Naive B cell (primary cell): ENCODE measurements at regions not wholly inside any gene's neighbourhood (a gene's known extent, or its start where the extent isn't known, plus 50 kb on each side); places are given as distances from the start of the nearest gene placed in this dataset.
A peak's percentile ranks its signal among the peaks of the same experiment; 100 is the strongest.

Experiments used
- ATAC-seq, 2 donors: fragments of 150-1000 bp; cut with Tn5 transposase; 2 replicates each; pipeline ENCODE4 v1.10.0; 2021; ENCODE audit warnings: low read depth in 2 of 2, mild to moderate bottlenecking in 2 of 2, moderate library complexity in 2 of 2
- DNase-seq: peaks from one replicate; pipeline ENCODE4 v3.0.0; 2022
- H3K27ac Mint-ChIP-seq, 6 donors: one replicate each; pipeline ENCODE4 v1.8.0; 2020 to 2022; ENCODE audit warnings: mild to moderate bottlenecking in 6 of 6, mixed read lengths in 6 of 6, moderate library complexity in 5 of 6, inconsistent platforms in 2 of 6
- H3K27me3 Mint-ChIP-seq, 3 donors: one replicate each; pipeline ENCODE4 v1.8.0; 2021 to 2022; ENCODE audit warnings: mixed read lengths in 3 of 3, mild to moderate bottlenecking in 1 of 3
- H3K36me3 Mint-ChIP-seq, 2 donors: one replicate each; pipeline ENCODE4 v1.8.0; 2020 to 2022; ENCODE audit warnings: mixed read lengths in 2 of 2, inconsistent platforms in 1 of 2, mild to moderate bottlenecking in 1 of 2
- H3K4me1 Mint-ChIP-seq, 3 donors: one replicate each; pipeline ENCODE4 v1.8.0; 2020 to 2022; ENCODE audit warnings: mixed read lengths in 3 of 3, inconsistent platforms in 1 of 3, mild to moderate bottlenecking in 1 of 3, moderate library complexity in 1 of 3
- H3K4me3 Mint-ChIP-seq, 8 donors: one replicate each; pipeline ENCODE4 v1.8.0; 2020 to 2022; ENCODE audit warnings: mild to moderate bottlenecking in 8 of 8, mixed read lengths in 8 of 8, moderate library complexity in 8 of 8, inconsistent platforms in 2 of 8
- H3K9me3 Mint-ChIP-seq, 7 donors: one replicate each; pipeline ENCODE4 v1.8.0; 2020 to 2022; ENCODE audit warnings: mixed read lengths in 7 of 7, mild to moderate bottlenecking in 5 of 7, inconsistent platforms in 2 of 7, moderate library complexity in 1 of 7

GRCh38 chr13:78410164-78410563 is 193.2 kb downstream of the POU4F1 start:
- no peaks in the 10 kb centered on the region for H3K36me3 Mint-ChIP-seq
- no peaks in the 10 kb centered on the region for H3K9me3 Mint-ChIP-seq
- ATAC-seq, result no peak
- DNase-seq, result no peak
- H3K27me3 Mint-ChIP-seq, result peaks cover 2 to 17% (median 6%) of the 10 kb centered on the region in 3 donors
- no peak overlapping the region for H3K27ac Mint-ChIP-seq
- no peaks in the 10 kb centered on the region for H3K4me1 Mint-ChIP-seq
- no peak overlapping the region for H3K4me3 Mint-ChIP-seq

DNA sequence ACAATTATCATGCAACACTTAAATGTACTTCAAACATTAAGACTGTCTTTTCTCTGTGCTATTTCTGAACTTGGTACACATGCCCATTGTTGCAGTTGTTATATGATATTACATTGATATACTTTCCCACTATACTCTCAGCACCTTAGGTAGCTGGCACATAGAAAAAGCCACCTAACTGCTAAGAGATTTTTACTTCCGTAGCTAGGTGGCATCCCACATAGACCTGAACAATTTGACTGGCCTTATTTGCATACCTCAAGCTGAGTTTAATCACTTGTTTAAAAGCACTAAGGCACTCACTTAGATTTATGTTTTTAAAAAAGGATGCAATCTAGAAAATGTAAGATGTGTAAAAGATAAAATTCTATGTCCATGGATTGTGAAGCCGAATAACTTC is 194.2 kb downstream of the POU4F1 start:
- Mint-ChIP-seq H3K36me3 (no peaks in the 10 kb centered on the region), H3K4me1 (no peaks in the 10 kb centered on the region), H3K4me3 (no peak overlapping the region), H3K9me3 (peaks cover 0 to 5% (median 0%) of the 10 kb centered on the region in 7 donors), H3K27ac (no peak overlapping the region), H3K27me3 (peaks cover 10 to 24% (median 12%) of the 10 kb centered on the region in 3 donors)
- no peak for DNase-seq
- ATAC-seq, result no peak

- Mint-ChIP-seq H3K4me1 (no peaks in the 10 kb centered on the region), H3K4me3 (no peak overlapping the region), H3K27ac (peak overlapping the region in 1 of 6 donors; percentile 33), H3K27me3 (peaks cover 7 to 18% (median 11%) of the 10 kb centered on the region in 3 donors), H3K9me3 (peaks cover 0 to 5% (median 0%) of the 10 kb centered on the region in 7 donors), H3K36me3 (no peaks in the 10 kb centered on the region)
- ATAC-seq (no peak), DNase-seq (no peak)
Observed at GRCh38 chr13:78404846-78405360, 198.4 kb downstream of the POU4F1 start.

GRCh38 chr13:78402708-78403400 is 200.5 kb downstream of the POU4F1 start:
- DNase-seq (no peak), ATAC-seq (no peak)
- no peak overlapping the region for H3K27ac Mint-ChIP-seq
- H3K9me3 Mint-ChIP-seq, result peaks cover 0 to 5% (median 0%) of the 10 kb centered on the region in 7 donors
- H3K4me3 Mint-ChIP-seq, result no peak overlapping the region
- no peaks in the 10 kb centered on the region for H3K36me3 Mint-ChIP-seq
- H3K27me3 Mint-ChIP-seq, result peaks cover 7 to 18% (median 15%) of the 10 kb centered on the region in 3 donors
- peaks cover 0 to 5% (median 3%) of the 10 kb centered on the region in 3 donors for H3K4me1 Mint-ChIP-seq

GRCh38 chr13:78401873-78402707 is 201.3 kb downstream of the POU4F1 start:
- ATAC-seq (no peak), DNase-seq (no peak)
- Mint-ChIP-seq H3K27me3 (peaks cover 7 to 15% (median 11%) of the 10 kb centered on the region in 3 donors), H3K4me1 (peaks cover 0 to 5% (median 3%) of the 10 kb centered on the region in 3 donors), H3K4me3 (no peak overlapping the region), H3K36me3 (no peaks in the 10 kb centered on the region), H3K9me3 (peaks cover 0 to 5% (median 0%) of the 10 kb centered on the region in 7 donors), H3K27ac (no peak overlapping the region)

DNA sequence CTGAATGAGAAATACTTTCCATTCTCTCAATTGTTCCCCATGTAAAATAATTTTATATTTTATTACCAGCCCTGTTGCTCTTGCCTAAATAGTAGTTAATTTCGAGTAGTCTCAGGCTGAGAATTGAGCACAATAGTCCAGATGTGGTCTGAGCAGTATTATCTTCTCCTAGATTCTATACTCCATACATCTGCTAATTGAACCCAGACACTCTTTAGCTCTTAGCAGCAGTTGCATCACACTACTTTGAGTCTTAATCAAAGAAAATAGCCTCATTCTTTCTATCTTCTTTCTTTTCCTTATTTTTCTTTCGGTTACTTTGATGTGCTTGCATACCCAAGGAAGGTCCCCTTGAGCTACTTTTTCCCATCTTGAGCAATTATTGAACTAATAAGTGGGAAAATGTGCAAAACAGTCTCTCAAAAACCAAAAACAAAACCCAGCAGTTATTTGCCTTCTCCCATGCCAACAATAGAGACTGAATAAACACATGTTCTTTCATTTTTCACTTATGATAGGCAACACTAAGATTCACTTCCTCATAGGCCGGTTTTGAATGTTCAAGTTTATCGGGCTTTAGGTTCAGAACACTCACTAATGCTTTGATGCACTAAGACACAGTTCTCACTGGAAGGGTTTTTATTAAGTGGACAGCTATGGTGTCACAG is 204.5 kb downstream of the POU4F1 start:
- H3K27me3 Mint-ChIP-seq, result peaks cover 0 to 4% (median 0%) of the 10 kb centered on the region in 3 donors
- ATAC-seq, result no peak
- H3K36me3 Mint-ChIP-seq, result no peaks in the 10 kb centered on the region
- no peak overlapping the region for H3K4me3 Mint-ChIP-seq
- H3K9me3 Mint-ChIP-seq, result peaks cover 0 to 6% (median 0%) of the 10 kb centered on the region in 7 donors
- peaks cover 0 to 5% (median 3%) of the 10 kb centered on the region in 3 donors for H3K4me1 Mint-ChIP-seq
- no peak overlapping the region for H3K27ac Mint-ChIP-seq
- DNase-seq, result no peak

DNA sequence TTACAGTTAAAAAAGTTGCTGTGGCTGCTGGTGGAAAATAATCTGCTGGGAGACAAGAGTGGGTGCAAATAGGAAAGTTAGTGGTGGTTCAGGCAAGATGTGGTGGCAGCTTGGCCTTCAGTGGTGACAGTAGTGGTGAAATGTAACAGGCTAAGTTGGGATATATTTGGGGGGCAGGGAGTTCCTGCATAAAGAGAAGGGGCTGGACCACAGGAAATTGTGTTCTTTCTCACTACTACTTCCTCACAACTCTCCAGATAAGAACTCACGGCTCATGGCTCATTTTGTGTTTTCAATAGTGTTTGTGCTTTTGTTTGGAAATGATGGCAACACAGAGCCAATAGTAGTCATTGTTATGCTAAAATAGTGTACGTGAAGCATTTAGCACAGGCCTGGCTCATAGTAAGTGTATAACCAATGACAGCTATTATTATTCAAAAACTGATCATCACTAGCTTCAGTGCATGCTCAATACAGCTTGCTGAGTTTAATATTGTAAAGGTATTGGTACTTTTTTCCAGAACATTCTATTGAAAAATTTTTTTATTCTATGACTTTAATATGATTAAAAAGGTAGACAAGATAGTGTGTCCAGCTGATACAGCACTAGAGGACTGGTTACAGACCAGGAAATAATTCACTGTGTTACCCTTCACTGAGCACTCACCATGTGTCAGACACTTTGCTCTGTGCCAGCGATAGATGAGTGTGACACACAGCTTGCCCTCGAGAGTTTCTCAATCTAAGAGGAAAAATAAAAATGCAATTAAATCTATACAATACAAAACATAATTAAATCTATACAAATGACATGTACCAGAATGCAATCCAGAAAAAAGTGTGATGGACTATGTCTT is 209.8 kb downstream of the POU4F1 start:
- peak overlapping the region in 1 of 6 donors; percentile 72 for H3K27ac Mint-ChIP-seq
- ATAC-seq (no peak), DNase-seq (no peak)
- H3K9me3 Mint-ChIP-seq, result peaks cover 0 to 6% (median 0%) of the 10 kb centered on the region in 7 donors
- H3K36me3 Mint-ChIP-seq, result no peaks in the 10 kb centered on the region
- peaks cover 0 to 8% (median 3%) of the 10 kb centered on the region in 3 donors for H3K27me3 Mint-ChIP-seq
- H3K4me3 Mint-ChIP-seq, result no peak overlapping the region
- no peaks in the 10 kb centered on the region for H3K4me1 Mint-ChIP-seq

DNA sequence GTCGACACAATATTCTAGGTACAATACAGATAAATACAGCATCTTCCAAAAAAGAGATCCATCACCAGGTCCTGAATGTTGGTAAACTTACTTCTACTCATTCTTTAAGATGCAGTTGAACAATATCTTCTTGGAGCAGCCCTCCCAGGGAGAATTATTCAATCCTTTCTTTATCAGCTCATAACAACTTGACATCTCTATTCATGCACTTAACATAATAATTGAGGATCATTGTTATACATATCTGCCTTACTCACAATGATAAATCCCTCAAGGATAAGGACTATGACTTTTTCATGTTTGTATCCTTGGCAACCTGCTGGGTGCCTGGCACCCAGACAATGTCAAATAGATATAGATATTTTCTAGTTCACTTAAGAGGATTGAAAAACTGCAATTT is 219.5 kb downstream of the POU4F1 start:
- Mint-ChIP-seq H3K4me3 (no peak overlapping the region), H3K9me3 (peaks cover 0 to 2% (median 0%) of the 10 kb centered on the region in 7 donors), H3K4me1 (no peaks in the 10 kb centered on the region), H3K27me3 (peaks cover 0 to 11% (median 7%) of the 10 kb centered on the region in 3 donors), H3K27ac (no peak overlapping the region), H3K36me3 (no peaks in the 10 kb centered on the region)
- ATAC-seq (no peak), DNase-seq (no peak)

DNA sequence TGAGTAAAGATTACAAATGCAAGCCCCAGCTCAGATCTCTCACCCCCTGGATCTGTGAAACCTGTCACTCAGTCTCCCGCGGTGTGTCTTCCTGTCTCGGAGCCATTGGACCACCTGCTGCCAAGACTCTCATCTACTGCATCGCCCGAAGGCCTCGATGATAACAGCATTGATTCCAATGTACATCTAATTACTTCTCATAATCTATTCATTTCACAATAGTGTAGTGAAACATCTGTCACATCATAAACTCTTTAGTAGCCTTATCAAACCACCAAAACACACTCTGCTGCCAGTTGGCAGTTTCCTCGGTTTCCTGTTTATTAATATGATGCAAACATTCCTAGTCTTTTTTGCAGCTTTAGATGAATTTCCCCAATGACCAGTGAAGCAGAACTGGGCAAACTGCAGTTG is 220.3 kb downstream of the POU4F1 start:
- peaks cover 0 to 2% (median 0%) of the 10 kb centered on the region in 7 donors for H3K9me3 Mint-ChIP-seq
- DNase-seq, result no peak
- peaks cover 0 to 4% (median 0%) of the 10 kb centered on the region in 3 donors for H3K27me3 Mint-ChIP-seq
- no peaks in the 10 kb centered on the region for H3K36me3 Mint-ChIP-seq
- no peaks in the 10 kb centered on the region for H3K4me1 Mint-ChIP-seq
- H3K4me3 Mint-ChIP-seq, result no peak overlapping the region
- H3K27ac Mint-ChIP-seq, result no peak overlapping the region
- no peak for ATAC-seq

DNA sequence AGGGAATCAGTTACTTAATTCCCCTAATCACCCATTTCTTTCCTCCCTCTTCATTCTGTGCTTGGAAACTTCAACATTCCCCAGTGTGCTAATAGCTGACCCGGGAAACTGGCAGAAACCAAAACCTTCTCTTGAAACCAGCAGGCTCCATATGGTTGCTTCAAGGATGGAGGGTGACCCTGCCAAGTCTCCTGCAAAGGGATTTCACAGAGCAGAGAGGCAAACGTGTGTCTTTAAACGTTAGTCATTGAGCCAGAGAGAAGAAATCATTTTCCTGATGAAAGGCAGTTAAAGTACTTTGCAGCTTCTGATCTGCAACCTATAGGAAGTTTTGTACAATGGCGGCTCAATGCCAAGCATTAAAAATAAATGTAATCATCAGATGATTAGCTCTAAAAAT is 220.9 kb downstream of the POU4F1 start:
- no peak overlapping the region for H3K4me3 Mint-ChIP-seq
- peaks cover 0 to 4% (median 0%) of the 10 kb centered on the region in 7 donors for H3K9me3 Mint-ChIP-seq
- no peaks in the 10 kb centered on the region for H3K4me1 Mint-ChIP-seq
- no peaks in the 10 kb centered on the region for H3K27me3 Mint-ChIP-seq
- no peak for ATAC-seq
- no peak overlapping the region for H3K27ac Mint-ChIP-seq
- H3K36me3 Mint-ChIP-seq, result no peaks in the 10 kb centered on the region
- DNase-seq, result no peak

GRCh38 chr13:78376822-78377221 is 226.5 kb downstream of the POU4F1 start:
- Mint-ChIP-seq H3K36me3 (no peaks in the 10 kb centered on the region), H3K27me3 (no peaks in the 10 kb centered on the region), H3K27ac (no peak overlapping the region), H3K9me3 (peaks cover 0 to 10% (median 2%) of the 10 kb centered on the region in 7 donors), H3K4me1 (no peaks in the 10 kb centered on the region), H3K4me3 (no peak overlapping the region)
- DNase-seq (no peak), ATAC-seq (no peak)

GRCh38 chr13:78376033-78376432 is 227.3 kb downstream of the POU4F1 start:
- no peaks in the 10 kb centered on the region for H3K36me3 Mint-ChIP-seq
- ATAC-seq (no peak), DNase-seq (no peak)
- H3K4me3 Mint-ChIP-seq, result no peak overlapping the region
- H3K4me1 Mint-ChIP-seq, result no peaks in the 10 kb centered on the region
- no peak overlapping the region for H3K27ac Mint-ChIP-seq
- no peaks in the 10 kb centered on the region for H3K27me3 Mint-ChIP-seq
- peaks cover 0 to 10% (median 2%) of the 10 kb centered on the region in 7 donors for H3K9me3 Mint-ChIP-seq
